Eye (tissue), 1 donor: ENCODE measurements at regions not wholly inside any gene's neighbourhood (a gene's known extent, or its start where the extent isn't known, plus 50 kb on each side); places are given as distances from the start of the nearest gene placed in this dataset.
A peak's percentile ranks its signal among the peaks of the same experiment; 100 is the strongest.

Experiments
- DNase-seq: peaks from one replicate; pipeline ENCODE4 v3.0.0-alpha.2; 2015

DNA sequence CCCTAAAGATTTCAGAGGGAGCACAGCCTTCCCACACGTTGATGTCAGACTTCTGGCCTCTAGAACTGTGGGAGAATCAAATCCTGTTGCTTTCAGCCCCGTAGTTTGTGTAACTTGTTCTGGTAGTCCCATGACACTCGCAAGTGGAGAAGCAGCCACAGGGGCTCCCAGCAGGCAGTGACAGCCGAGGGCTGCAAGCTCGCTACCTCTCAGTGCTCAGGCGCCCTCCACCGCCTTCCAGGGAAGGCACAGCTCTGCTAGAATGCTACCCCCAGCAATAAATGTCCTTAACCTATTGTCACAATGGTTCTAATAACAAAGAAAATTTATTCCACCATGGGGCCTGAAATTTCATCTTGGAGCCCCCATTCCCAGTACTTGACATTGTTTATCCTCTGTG, 143.1 kb upstream of the ZNF236 start:
- DNase-seq, result peak; percentile 54

DNA sequence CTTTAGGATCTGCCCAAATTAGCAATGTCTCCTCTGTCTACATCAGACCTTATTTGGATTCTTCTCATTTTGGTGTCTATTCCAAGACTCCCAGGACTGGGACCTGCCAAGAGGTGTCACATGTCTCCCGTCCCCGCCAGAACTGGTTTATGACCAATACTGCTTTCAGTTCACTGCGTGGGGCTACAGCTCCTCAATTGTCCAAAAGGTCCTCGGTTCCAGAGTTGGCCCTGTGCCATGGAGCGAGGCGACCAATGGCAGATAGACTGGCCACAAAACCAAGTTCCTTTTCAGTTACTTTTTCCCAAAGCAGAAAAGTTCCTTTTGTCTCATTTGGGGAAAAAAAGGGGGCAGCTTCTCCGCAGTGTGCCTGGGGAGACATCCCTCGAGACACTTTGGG, 144.1 kb upstream of the ZNF236 start:
- DNase-seq, result no peak

DNA sequence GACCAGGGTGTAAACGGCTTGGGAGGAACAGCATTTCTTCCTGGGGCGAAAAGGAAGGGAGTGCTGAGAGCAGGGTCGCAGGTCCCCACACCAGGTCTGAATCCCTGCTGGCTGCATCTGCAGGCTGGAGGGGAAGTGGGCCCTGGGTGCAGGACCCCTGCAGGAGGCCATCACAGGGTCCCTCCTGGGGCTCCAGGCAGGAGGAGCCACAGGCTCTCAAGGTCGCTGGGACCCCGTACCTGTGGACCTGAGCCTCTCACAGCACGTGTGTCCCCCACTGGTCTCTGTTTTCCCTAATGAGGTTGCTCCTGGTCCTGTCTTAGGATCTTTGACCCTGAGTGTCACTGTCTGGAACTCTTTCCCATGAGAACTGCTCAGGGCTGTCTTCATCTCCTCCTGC, 147.8 kb upstream of the ZNF236 start:
- no peak for DNase-seq

DNA sequence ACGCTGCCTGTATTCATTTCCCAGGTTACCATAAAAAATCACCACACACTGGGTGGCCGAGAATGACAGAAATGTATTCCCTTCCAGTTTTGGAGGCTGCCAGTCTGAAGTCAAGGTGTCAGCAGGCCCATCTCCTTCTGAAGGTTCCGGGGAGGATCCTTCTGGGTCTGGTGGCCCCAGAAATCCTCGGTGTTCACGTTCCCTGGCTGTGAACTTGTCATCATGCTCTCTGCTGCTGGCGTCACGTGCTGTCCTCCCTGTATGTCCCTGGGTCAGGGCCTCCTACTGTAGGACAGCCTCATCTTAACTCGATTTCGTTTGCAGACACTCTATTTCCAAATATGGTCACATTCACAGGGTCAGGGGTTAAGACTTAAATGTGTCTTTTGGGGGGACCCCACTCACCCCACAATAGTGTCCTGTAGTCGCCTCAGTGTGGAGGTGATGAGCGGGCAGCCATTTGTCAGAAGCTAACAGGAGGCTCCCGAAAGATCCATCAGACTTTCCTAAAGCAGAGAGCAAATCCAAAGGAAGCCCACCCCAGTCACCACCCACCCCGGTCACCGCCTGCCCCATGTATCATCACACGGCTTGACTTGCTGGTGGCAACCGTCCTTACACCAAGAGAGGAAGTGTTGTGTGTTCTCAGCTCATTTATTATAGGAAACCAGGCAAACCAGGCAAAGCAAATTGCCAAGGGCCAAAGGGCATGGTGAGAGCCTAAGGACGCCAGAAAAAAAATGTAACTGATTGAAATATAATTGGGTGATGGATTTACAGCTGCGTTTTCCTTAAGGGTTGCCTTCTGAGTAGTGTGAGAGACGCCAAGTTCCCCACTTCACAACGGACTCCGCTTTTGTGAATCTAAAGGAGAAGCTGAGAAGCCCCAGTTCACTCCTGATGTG, 148.8 kb upstream of the ZNF236 start:
- no peak for DNase-seq

DNA sequence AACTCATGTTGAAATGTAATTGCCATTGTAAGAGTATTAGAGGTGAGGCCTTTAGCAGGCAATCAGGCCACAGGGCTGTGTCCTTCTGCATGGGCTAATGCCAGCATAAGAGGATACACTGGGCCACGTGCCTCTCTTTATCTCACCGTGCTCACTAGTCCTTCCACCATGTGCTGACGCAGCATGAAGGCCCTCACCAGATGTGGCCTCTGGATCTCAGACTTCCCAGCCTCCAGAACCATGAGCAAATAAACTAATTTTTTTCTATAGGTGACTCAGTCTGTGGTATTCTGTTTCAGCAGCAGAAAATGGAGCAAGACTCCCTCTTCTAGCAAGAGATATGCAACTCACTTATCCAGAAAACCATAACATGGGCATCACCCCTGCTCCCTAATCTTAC, 149.7 kb upstream of the ZNF236 start:
- DNase-seq, result no peak

DNA sequence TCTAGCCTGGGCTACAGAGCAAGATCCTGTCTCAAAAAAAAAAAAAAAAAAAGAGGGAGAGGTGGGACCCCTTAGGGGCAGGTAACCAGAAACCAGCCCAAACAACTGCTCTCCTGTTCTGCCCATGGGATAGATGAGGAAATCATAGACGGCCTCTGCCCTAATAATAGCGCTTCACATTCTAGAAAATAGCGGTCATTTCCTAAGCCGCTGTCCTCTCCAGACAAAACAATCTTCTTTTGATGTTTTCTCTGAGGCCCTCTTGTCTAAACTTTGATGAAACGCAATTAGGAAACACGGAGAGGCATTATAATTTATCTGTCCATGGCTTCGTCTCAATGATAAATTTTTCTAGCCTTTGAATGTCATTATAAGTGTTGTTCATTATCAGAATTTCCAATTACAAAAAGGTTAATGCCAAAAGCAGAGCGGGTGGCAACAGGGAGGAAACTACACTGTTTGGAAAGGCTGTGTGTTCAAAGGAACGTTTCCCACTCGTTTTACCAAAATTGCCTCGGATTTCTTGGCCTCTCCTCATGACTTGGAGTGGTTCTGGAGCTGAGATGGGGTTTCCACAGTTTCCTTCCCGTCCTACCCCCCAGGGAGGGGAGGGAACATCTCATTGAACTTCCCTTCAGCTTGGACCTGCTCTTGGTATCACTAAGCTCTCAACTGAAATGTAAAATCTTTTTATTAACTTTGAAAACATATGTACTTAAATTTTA, 151.6 kb upstream of the ZNF236 start:
- DNase-seq, result no peak

DNA sequence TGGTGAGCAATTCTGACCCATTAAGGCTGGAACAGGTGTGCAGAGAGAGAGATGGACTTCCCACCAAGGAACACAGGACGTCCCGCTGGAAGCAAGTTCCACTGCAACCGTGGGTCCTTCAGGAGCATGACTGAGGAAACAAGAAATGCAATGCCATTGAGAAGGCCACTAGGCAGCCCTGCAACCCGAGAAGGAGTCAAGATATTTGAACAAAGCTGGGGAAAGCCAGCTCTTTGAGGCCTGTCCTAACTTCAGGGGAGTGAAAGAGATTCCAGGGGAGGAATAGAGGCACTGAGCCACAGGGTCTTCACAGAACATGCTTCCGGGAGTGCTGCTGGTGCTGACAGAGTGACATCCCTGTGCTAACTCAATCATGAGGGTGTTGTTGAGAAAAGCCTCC, 153.8 kb upstream of the ZNF236 start:
- no peak for DNase-seq

DNA sequence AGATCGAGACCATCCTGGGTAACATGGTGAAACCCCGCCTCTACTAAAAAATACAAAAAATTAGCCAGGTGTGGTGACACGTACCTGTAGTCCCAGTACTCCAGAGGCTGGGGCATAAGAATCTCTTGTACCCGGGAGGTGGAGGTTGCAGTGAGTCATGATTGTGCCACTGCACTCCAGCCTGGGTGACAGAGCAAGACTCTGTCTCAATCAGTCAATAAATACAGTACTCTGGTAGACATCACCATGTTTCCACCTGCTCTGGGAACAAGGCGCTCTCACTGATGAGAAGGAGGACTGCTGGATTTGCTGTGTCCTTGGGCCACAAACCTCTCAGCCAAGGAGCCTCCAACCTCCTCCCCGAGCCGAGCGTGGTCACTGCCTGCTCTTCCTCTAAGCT, 154.2 kb upstream of the ZNF236 start:
- no peak for DNase-seq

DNA sequence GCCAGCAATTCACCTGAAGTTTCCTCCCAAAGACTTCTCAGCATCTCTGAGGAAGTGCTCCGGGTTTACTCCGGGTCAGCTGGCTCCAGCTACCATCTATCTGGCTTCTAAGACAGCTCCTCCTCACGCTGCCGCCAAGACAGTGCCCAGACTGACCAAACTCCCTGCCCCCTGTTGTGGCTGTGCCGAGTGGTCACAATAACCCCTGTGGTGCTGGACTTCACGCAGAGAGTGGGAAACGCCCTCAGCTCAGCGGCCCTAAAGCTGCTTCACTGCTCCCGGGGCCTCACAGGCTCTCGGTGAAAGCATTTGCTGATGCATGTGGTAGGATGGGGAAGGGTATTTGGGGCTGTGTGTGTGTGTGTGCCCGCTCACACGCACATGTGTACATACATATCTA, 154.8 kb upstream of the ZNF236 start:
- no peak for DNase-seq

DNA sequence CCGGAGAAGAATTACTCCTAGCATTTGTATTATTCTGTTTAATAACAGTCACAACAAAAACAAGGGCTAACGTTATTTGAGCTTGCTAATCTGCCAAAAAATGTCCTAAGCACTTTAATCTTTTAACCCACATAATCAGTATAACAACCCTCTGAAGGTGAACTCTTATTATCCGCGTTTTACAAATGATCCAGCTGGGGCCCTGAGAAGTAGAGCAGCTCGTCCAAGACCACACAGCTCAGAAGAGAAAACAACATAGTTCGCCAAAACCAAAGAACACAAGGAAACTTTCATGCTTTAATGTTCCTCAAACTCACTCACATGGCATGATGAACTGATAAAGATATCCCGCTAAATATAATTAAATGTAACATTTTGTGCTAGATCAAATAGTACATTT, 159.7 kb upstream of the ZNF236 start:
- DNase-seq, result no peak

DNA sequence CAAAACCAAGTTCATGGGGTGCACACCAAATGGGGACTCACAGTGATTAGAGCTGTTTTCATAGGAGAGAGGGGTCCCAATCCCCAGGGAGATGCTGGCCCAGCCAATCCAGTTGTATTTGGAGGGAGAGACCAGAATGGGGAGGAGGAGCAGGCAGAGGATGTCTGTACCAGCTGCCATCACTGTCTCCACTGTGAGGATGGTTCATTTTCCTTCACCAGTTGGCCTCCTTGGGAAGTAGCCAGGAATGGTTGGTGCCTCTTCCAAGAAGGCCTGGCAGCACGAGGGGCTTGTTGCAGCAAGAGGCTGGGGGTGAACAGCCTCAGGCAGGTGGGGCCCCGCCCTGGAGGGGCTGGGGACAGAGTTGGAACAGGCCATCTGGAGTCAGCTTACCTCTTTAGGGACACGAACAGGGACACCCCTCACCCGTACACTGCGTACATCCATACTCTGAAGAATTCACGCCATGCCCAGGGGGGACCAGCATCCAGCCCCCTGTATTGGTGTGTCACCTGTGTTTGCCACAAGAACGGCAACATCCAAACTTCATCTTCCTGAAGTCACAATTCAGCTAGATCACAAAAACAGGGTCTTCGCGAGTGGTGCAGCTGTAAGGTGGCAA, 161.7 kb upstream of the ZNF236 start:
- no peak for DNase-seq

DNA sequence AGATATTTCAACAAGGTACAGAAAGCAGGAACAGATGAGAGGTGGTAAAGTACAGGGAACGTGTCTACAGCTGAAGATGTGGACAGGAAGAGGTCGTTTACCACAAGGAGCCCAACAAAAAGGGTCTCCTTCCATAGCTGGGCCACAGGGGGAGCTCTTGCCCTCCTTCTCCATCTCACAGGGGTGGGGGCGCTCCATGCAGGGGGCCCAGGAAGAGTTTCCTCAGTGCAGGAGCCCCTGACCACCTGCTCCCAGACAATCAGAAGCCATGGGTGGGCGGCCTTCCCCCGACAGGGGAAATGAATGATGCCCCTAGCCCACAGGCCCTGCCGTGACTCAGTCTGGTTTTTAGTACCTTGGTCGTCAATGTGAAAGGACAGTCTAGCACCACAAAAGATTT, 163.6 kb upstream of the ZNF516 start:
- peak; percentile 47 for DNase-seq

DNA sequence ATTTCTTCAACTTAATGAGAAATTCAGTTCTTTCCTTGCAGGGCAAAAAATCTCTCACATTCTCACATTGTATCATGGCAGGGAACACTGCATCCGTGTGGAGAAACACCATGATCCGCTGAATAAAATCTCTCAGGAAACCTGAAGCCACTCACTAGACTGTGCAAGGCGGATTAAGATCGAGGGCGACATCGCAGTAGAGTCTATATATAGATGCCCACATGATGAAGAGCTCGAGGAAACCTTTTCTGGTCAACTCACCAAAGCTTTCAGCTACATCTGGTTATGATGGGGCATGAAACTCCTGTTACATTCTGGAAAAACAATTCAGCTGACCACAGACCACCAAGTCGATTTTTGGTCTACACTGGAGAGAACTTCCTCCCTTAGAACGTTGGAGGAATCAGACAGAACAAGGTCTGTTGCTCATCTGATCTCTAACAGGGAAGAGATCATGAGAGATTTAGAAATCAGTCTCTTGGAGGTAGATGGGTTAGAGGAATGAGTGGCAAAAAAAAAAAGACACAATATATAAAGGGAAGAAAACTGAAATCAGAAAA, 162.9 kb upstream of the ZNF516 start:
- DNase-seq, result no peak

DNA sequence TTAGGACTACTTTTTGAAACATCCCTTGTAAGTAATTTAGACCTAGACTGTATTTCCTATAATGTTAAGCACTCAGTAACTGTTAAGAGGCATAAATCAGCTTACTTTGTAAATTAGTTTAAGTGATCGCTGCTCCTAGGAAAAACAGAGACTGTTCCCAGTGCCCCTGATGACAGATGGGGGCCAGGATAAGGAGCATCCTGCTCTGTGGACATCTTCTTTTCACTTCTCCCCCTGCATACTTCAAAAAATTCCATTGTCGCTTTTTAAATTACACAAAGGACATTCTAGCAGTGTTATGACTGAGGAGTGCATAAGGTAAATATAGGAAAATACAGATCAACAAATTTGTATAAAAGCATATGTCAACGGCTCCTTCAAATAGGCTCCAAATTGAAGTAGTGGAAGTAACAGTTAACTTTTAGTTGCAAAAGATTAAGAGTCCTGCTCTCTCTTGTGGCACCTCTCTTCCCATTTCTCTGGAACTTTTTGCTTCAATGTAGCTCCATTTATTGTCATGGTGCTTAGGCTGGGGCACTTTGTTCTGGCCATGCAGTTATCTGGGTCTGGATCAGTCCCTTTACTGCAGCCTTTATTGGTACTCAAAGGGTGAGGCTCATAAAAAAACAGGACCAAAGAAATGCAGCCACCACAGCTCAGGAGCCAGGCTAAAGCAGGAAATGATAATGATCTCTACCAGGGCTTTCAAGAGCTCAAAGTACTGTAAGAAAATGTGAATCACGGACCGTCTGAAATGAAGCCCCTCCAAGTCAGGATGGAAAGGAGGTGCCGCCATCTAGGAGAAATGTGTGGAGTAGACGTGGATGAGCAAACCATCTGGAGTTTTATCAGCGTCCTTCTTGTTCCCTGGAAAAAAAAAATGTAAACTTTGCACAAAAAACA, 162.1 kb upstream of the ZNF516 start:
- DNase-seq, result no peak

DNA sequence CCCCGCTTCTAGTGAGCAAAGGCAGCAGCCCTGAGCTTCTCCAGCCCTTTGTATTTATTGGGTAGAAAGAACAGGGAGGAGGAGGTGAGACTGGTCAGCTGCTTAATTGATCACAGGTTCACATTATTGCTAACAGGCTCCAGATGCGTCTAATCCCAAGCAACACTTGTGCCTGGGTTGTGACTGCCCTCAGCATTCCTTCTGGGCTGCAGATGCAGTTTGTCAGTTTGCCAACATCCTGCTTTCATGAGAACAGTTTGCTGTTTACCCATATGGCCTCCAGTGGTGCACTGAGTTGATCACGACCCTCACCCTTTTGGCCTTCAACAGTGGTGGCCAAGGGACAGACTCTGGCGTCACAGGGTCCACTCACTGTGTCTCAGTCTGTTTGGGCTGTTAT, 159.5 kb upstream of the ZNF516 start:
- no peak for DNase-seq

DNA sequence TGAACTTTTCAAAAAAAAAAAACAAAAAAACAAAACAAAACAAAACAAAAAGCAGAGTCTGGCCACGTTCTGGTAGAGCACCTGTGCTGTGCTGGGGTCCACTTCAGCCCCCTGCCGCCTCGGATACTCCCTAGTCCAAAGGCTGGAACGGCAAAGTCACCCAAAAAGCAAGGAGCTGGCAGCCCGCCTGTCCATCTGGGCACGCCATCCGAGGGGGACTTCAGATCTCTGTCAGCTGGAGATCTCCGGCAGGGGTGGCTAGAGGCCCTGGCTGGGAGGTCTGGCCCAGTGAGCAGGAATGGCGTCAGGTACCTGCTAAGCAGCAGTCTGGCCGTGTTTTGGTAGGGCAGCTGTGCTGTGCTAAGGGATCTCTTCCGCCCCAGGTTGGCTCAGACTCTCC, 152.3 kb upstream of the ZNF516 start:
- DNase-seq, result no peak

DNA sequence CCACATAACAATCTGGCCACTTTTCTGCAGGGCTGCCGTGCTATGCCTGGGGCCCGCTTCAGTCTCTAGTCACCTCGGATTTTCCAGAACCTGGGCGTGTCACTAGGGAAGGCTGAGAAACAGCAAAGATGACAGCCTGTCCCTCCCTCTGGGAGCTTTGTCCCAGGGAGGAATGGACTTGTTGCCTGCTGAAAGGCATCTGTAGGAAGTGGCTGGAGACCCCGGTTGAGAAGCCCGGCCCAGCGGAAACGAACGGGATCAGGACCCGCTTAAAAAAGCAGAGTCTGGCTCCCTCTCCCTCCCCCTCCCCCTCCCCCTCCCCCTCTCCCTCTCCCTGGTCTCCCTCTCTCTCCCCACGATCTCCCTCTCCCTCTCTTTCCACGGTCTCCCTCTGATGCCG, 149.5 kb upstream of the ZNF516 start:
- DNase-seq, result no peak

DNA sequence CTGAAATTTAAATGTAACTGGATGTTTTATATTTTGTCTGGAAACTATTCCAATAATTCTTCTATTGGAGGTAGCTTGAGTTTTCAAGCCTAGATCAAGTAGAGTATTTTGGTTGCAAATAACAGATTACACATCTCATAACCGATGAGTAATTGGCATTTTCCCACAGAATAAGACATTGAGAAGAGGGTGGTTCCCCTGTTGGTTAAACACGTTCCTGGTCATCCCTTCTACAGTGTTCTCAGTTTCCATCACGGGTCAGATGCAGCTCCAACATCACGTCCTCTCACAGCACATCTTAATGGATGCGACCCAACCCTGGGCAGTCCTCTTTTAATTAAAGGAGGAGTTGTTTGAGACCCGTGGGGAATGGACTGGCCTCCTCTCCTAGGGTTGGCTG, 149.0 kb upstream of the ZNF516 start:
- DNase-seq, result no peak

DNA sequence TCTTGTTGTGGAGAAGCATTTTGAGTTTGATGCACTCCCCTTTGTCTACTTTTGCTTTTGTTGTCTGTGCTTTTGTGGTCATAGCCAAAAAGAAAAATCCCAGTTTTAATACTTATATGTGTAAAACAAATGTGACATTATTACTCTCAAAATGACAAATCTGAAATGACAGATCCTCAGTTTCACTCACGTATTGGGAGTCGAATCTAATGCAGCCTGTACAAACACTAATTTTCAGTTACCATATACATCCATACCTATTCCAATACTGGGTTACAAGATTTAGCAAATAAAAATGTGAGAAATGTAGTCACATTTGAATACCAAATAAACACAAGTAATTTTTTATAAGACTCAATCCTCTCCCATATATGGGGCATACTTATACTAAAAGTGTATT, 148.2 kb upstream of the ZNF516 start:
- no peak for DNase-seq

DNA sequence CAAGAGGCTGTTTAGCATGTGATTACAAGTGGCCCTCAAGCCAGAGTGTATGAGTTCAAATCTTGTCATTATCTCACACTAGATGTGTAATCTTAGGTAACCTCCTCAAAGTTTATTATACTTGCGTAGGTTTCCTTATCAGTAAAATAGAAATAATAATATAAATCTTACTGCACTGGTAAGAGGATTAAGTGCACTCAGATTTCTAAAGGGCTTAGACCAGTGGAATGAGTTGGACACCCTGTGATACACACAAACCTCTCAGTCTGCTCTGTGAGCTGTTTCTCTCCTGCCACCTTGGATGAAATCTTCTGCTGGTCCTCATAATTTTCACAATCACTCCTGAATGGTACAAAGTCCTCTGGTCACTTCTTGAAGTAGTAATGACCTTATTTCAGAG, 145.4 kb upstream of the ZNF516 start:
- no peak for DNase-seq

DNA sequence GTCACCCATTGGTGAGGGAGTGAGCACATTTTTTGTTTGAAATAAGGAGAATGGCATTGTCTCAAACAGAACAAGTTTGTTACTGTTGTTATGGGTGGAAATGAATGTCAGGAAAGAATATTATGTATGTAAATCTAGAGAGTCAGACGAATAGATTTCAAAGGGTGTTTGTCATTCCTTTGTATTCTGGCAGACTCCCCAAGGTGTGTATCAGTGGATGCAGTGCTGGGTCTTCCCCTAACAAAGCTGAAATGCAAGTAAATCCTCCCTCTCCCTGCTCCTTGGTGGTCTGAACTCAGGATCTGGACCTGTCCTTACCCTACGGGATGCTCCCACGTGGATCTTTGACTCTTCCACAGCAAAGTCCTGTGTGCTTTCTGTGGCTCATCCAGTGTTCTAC, 139.5 kb upstream of the ZNF516 start:
- DNase-seq, result no peak

DNA sequence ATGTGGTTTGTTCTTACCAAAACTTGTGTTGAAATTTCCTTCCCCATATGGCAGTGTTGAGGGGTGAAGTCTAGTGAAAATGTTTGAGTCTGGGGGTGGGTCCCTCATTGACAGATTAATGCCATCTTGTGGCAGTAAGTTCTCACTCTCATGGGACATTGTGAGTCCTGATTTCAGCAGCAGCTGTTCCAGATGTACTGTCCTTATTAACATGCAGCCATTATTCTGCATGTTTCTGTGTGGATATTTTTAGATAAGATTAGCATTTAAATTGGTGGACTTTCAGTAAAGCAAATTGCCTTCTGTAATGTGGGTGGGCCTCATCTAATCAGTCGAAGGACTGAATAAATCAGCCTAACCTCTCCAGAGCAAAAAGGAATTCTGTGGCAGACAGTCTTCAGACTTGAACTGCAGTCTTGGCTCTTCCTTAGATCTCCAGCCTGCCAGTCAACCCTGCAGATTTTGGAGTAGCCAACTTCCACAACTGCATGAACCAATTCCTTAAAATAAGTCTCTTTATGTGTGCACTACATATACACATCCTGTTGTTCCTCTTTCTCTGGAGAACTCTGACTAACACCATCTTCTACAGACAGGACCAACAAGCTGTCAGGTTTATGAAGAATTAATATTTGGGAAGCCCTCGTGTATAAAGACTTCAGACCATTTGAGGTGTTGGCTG, 138.7 kb upstream of the ZNF516 start:
- no peak for DNase-seq
